HEK293 (cell line): ENCODE measurements at regions not wholly inside any gene's neighbourhood (a gene's known extent, or its start where the extent isn't known, plus 50 kb on each side); places are given as distances from the start of the nearest gene placed in this dataset.

Experiments
- HOXA7 ChIP-seq: sonication (generic); formaldehyde crosslinking; IDR thresholded peaks from 2 replicates; pipeline ENCODE4 v1.8.1; 2022; ENCODE audit warnings: missing genetic modification reagents, borderline replicate concordance
- KLF8 ChIP-seq: fragments of 450-650 bp; formaldehyde crosslinking; IDR thresholded peaks from 2 replicates; pipeline ENCODE4 v1.5.1; 2016; ENCODE audit warnings: missing biosample characterization, missing genetic modification characterization
- ZBTB7A ChIP-seq: fragments of 450-650 bp; formaldehyde crosslinking; IDR thresholded peaks from 2 replicates; pipeline ENCODE4 v1.5.1; 2016; ENCODE audit warnings: low read depth, missing biosample characterization, missing genetic modification characterization
- ZNF623 ChIP-seq: fragments of 450-650 bp; formaldehyde crosslinking; IDR thresholded peaks from 2 replicates; pipeline ENCODE4 v1.5.1; 2016; ENCODE audit warnings: missing biosample characterization, missing genetic modification characterization
- ZNF629 ChIP-seq: fragments of 450-650 bp; formaldehyde crosslinking; IDR thresholded peaks from 2 replicates; pipeline ENCODE4 v1.5.1; 2017; ENCODE audit warnings: missing biosample characterization, missing genetic modification characterization
- ZNF777 ChIP-seq: fragments of 450-650 bp; formaldehyde crosslinking; IDR thresholded peaks from 2 replicates; pipeline ENCODE4 v1.5.1; 2017; ENCODE audit warnings: missing biosample characterization, missing genetic modification characterization, borderline replicate concordance
- ZNF792 ChIP-seq: fragments of 450-650 bp; formaldehyde crosslinking; IDR thresholded peaks from 2 replicates; pipeline ENCODE4 v1.5.1; 2016; ENCODE audit warnings: missing biosample characterization, missing genetic modification characterization
- TF ChIP-seq, protein P1 (sequence below): fragments of 450-650 bp; formaldehyde crosslinking; IDR thresholded peaks from 2 replicates; pipeline ENCODE4 v1.5.1; 2016; ENCODE audit warnings: missing biosample characterization, missing genetic modification characterization
- TF ChIP-seq, protein P2 (sequence below): fragments of 450-650 bp; formaldehyde crosslinking; IDR thresholded peaks from 2 replicates; pipeline ENCODE4 v1.5.1; 2016; ENCODE audit warnings: missing biosample characterization, missing genetic modification characterization
- TF ChIP-seq, protein P3 (sequence below): fragments of 450-650 bp; formaldehyde crosslinking; IDR thresholded peaks from 2 replicates; pipeline ENCODE4 v1.5.1; 2016; ENCODE audit warnings: missing biosample characterization, missing genetic modification characterization, low read depth
- TF ChIP-seq, protein P4 (sequence below): fragments of 450-650 bp; formaldehyde crosslinking; IDR thresholded peaks from 2 replicates; pipeline ENCODE4 v1.5.1; 2016; ENCODE audit warnings: missing biosample characterization, missing genetic modification characterization
- TF ChIP-seq, protein P5 (sequence below): fragments of 450-650 bp; formaldehyde crosslinking; IDR thresholded peaks from 2 replicates; pipeline ENCODE4; 2016; ENCODE audit warnings: missing biosample characterization, missing genetic modification characterization

DNA sequence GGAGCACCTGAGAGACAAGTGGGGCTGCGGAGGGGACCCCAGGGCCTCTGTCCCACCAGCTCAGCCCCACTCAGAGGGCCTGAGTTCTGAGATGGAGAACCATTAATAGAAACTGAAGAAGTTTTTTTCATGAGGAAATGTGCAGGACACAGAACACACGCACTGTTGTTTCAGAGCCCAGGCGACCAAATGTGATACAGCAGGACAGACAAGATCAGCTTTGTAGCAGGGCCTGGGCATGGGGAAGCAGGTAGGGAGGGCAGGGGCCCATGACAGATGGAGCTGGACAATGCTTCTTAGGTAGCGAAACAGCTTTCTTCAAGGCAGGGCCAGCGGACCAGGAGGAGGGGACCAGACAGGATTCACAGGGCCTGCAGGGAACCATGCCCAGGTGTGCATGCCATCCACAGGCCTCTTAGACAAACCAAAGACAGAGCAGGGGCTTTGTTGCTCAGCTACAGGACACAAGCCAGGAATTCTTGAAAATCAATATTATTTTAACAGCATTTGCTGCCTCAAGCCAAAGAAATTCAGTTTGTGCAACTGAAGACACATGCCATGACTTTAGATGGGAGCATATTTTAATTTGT, 252.8 kb upstream of the GYPC start:
- TF ChIP-seq ZBTB7A (tag by site-specific recombination) (no peak), ZNF623 (tag by site-specific recombination) (no peak), ZNF777 (tag by site-specific recombination) (no peak), ZNF629 (tag by site-specific recombination) (no peak), HOXA7 (no peak), ZNF792 (tag by site-specific recombination) (no peak), KLF8 (tag by site-specific recombination) (no peak)
- TF ChIP-seq, protein P1, sequence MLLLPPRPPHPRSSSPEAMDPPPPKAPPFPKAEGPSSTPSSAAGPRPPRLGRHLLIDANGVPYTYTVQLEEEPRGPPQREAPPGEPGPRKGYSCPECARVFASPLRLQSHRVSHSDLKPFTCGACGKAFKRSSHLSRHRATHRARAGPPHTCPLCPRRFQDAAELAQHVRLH (tag by site-specific recombination): no peak
- TF ChIP-seq, protein P2, sequence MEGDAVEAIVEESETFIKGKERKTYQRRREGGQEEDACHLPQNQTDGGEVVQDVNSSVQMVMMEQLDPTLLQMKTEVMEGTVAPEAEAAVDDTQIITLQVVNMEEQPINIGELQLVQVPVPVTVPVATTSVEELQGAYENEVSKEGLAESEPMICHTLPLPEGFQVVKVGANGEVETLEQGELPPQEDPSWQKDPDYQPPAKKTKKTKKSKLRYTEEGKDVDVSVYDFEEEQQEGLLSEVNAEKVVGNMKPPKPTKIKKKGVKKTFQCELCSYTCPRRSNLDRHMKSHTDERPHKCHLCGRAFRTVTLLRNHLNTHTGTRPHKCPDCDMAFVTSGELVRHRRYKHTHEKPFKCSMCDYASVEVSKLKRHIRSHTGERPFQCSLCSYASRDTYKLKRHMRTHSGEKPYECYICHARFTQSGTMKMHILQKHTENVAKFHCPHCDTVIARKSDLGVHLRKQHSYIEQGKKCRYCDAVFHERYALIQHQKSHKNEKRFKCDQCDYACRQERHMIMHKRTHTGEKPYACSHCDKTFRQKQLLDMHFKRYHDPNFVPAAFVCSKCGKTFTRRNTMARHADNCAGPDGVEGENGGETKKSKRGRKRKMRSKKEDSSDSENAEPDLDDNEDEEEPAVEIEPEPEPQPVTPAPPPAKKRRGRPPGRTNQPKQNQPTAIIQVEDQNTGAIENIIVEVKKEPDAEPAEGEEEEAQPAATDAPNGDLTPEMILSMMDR: no peak
- TF ChIP-seq, protein P3, sequence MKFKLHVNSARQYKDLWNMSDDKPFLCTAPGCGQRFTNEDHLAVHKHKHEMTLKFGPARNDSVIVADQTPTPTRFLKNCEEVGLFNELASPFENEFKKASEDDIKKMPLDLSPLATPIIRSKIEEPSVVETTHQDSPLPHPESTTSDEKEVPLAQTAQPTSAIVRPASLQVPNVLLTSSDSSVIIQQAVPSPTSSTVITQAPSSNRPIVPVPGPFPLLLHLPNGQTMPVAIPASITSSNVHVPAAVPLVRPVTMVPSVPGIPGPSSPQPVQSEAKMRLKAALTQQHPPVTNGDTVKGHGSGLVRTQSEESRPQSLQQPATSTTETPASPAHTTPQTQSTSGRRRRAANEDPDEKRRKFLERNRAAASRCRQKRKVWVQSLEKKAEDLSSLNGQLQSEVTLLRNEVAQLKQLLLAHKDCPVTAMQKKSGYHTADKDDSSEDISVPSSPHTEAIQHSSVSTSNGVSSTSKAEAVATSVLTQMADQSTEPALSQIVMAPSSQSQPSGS (tag by site-specific recombination): no peak
- TF ChIP-seq, protein P4, sequence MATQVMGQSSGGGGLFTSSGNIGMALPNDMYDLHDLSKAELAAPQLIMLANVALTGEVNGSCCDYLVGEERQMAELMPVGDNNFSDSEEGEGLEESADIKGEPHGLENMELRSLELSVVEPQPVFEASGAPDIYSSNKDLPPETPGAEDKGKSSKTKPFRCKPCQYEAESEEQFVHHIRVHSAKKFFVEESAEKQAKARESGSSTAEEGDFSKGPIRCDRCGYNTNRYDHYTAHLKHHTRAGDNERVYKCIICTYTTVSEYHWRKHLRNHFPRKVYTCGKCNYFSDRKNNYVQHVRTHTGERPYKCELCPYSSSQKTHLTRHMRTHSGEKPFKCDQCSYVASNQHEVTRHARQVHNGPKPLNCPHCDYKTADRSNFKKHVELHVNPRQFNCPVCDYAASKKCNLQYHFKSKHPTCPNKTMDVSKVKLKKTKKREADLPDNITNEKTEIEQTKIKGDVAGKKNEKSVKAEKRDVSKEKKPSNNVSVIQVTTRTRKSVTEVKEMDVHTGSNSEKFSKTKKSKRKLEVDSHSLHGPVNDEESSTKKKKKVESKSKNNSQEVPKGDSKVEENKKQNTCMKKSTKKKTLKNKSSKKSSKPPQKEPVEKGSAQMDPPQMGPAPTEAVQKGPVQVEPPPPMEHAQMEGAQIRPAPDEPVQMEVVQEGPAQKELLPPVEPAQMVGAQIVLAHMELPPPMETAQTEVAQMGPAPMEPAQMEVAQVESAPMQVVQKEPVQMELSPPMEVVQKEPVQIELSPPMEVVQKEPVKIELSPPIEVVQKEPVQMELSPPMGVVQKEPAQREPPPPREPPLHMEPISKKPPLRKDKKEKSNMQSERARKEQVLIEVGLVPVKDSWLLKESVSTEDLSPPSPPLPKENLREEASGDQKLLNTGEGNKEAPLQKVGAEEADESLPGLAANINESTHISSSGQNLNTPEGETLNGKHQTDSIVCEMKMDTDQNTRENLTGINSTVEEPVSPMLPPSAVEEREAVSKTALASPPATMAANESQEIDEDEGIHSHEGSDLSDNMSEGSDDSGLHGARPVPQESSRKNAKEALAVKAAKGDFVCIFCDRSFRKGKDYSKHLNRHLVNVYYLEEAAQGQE (tag by site-specific recombination): no peak
- TF ChIP-seq, protein P5, sequence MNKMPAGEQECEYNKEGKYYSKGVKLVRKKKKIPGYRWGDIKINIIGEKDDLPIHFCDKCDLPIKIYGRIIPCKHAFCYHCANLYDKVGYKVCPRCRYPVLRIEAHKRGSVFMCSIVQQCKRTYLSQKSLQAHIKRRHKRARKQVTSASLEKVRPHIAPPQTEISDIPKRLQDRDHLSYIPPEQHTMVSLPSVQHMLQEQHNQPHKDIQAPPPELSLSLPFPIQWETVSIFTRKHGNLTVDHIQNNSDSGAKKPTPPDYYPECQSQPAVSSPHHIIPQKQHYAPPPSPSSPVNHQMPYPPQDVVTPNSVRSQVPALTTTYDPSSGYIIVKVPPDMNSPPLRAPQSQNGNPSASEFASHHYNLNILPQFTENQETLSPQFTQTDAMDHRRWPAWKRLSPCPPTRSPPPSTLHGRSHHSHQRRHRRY: no peak
